H1 (cell line): ENCODE measurements at regions not wholly inside any gene's neighbourhood (a gene's known extent, or its start where the extent isn't known, plus 50 kb on each side); places are given as distances from the start of the nearest gene placed in this dataset.

Experiments
- CTCF ChIA-PET: fragments of 300-600 bp; sonication (Branson Sonifier 250); formaldehyde crosslinking; loops from one replicate; lab custom pipeline; 2021; ENCODE audit not compliant: partially characterized antibody; lab: Charles Lee
- POLR2A ChIA-PET: fragments of 300-600 bp; sonication (Branson Sonifier 250); formaldehyde crosslinking; loops from one replicate; lab custom pipeline; 2021; ENCODE audit warnings: inconsistent platforms; ENCODE audit not compliant: partially characterized antibody; lab: Charles Lee
- DNase-seq, 2 experiments: peaks; one replicate each; pipeline versions ENCODE4 v3.0.0 to v3.0.0-alpha.2; 2010 to 2022; ENCODE audit warnings: low spot score in 2 of 2, low read depth in 1 of 2, mixed read lengths in 1 of 2
- FAIRE-seq: peaks from 2 replicates; lab custom pipeline; 2011; peaks lifted over from hg19 to GRCh38; lab: Jason Lieb, UNC
- H2AFZ ChIP-seq: 2 replicates; pipeline ENCODE4 v1.8.1; 2012; ENCODE audit warnings: low read length, inconsistent platforms
- H2AK5ac ChIP-seq: 2 replicates; pipeline ENCODE4 v1.6.1; 2013; ENCODE audit warnings: low read depth, low read length
- H2BK120ac ChIP-seq: replicated peaks from 2 replicates; pipeline ENCODE3; 2013; ENCODE audit warnings: low read depth, low read length, inconsistent platforms
- H2BK12ac ChIP-seq: 2 replicates; pipeline ENCODE4 v1.6.1; 2013; ENCODE audit warnings: low read depth, low read length
- H2BK15ac ChIP-seq: 2 replicates; pipeline ENCODE4 v1.6.1; 2013; ENCODE audit warnings: low read length
- H2BK20ac ChIP-seq: 2 replicates; pipeline ENCODE4 v1.6.1; 2013; ENCODE audit warnings: low read length
- H2BK5ac ChIP-seq: 2 replicates; pipeline ENCODE4 v1.6.1; 2013; ENCODE audit warnings: low read depth, low read length
- H3K14ac ChIP-seq: 2 replicates; pipeline ENCODE4 v1.6.1; 2013; ENCODE audit warnings: inconsistent platforms; ENCODE audit not compliant: insufficient read length
- H3K18ac ChIP-seq: 2 replicates; pipeline ENCODE4 v1.6.1; 2013; ENCODE audit warnings: low read length; ENCODE audit errors: extremely low read depth
- H3K23ac ChIP-seq: 2 replicates; pipeline ENCODE4 v1.6.1; 2013; ENCODE audit warnings: inconsistent platforms; ENCODE audit not compliant: insufficient read length
- H3K23me2 ChIP-seq: 2 replicates; pipeline ENCODE4 v1.6.1; 2013; ENCODE audit warnings: low read depth, low read length
- H3K27ac ChIP-seq: 2 replicates; pipeline ENCODE4 v1.6.1; 2011; ENCODE audit warnings: low read depth, low read length, inconsistent platforms
- H3K27me3 ChIP-seq, 4 experiments: replicated peaks in 1 of 4; 1 replicate in 1 of 4; 2 replicates in 3 of 4; pipeline versions ENCODE4 v1.6.1 to v1.8.1; 2011 to 2013; ENCODE audit warnings: low read length in 3 of 4, mild to moderate bottlenecking in 3 of 4, inconsistent platforms in 2 of 4, mixed read lengths in 2 of 4, moderate library complexity in 1 of 4; ENCODE audit not compliant: control insufficient read depth in 3 of 4, insufficient read depth in 3 of 4; ENCODE audit errors: extremely low read depth in 1 of 4
- H3K36me3 ChIP-seq, 4 experiments: 2 replicates each; pipeline versions ENCODE4 v1.6.1 to v1.8.1; 2011 to 2013; ENCODE audit warnings: mild to moderate bottlenecking in 4 of 4, low read length in 3 of 4, moderate library complexity in 2 of 4, control low read depth in 1 of 4, inconsistent platforms in 1 of 4; ENCODE audit not compliant: insufficient read depth in 4 of 4, control insufficient read depth in 2 of 4
- H3K4ac ChIP-seq: replicated peaks from 2 replicates; pipeline ENCODE3; 2013; ENCODE audit warnings: low read length, low read depth, mixed read lengths, inconsistent platforms; ENCODE audit not compliant: insufficient read length
- H3K4me1 ChIP-seq, 4 experiments: replicated peaks in 1 of 4; 1 replicate in 1 of 4; 2 replicates in 3 of 4; pipeline versions ENCODE4 v1.6.1 to v1.8.1; 2011 to 2013; ENCODE audit warnings: low read length in 3 of 4, inconsistent platforms in 2 of 4, mixed read lengths in 1 of 4; ENCODE audit not compliant: insufficient read depth in 4 of 4, control insufficient read depth in 3 of 4
- H3K4me2 ChIP-seq, 2 experiments: 2 replicates each; pipeline versions ENCODE4 v1.6.1 to v1.8.1; 2011 to 2013; ENCODE audit warnings: low read depth in 2 of 2, low read length in 2 of 2, control low read depth in 1 of 2, inconsistent platforms in 1 of 2, mild to moderate bottlenecking in 1 of 2; ENCODE audit not compliant: insufficient read depth in 1 of 2
- H3K4me3 ChIP-seq, 4 experiments: fragments of 200-600, 300-600 bp in 1 of 4; sonication (generic), shearing (Covaris generic), sonication (Bioruptor Twin) in 1 of 4; 2 replicates each; pipeline versions ENCODE4 v1.5.1 to v1.8.1; 2011 to 2016; ENCODE audit warnings: low read length in 4 of 4, low read depth in 3 of 4, control low read depth in 2 of 4, inconsistent platforms in 2 of 4, mild to moderate bottlenecking in 2 of 4, mixed read lengths in 1 of 4, moderate library complexity in 1 of 4; ENCODE audit not compliant: insufficient read depth in 2 of 4; ENCODE audit errors: extremely low read depth in 1 of 4
- H3K56ac ChIP-seq: replicated peaks from 2 replicates; pipeline ENCODE3; 2013; ENCODE audit warnings: low read depth, mild to moderate bottlenecking, mixed read lengths, low read length, inconsistent platforms; ENCODE audit not compliant: insufficient read length
- H3K79me1 ChIP-seq: 2 replicates; pipeline ENCODE4 v1.6.1; 2013; ENCODE audit warnings: low read depth, low read length, control low read depth
- H3K79me2 ChIP-seq, 2 experiments: 2 replicates each; pipeline versions ENCODE4 v1.6.1 to v1.8.1; 2012 to 2013; ENCODE audit warnings: low read length in 2 of 2, mild to moderate bottlenecking in 2 of 2, inconsistent platforms in 1 of 2; ENCODE audit not compliant: insufficient read depth in 2 of 2, control insufficient read depth in 1 of 2
- H3K9ac ChIP-seq, 4 experiments: replicated peaks in 1 of 4; 1 replicate in 1 of 4; 2 replicates in 3 of 4; pipeline versions ENCODE4 v1.6.1 to v1.8.1; 2011 to 2013; ENCODE audit warnings: low read depth in 3 of 4, low read length in 3 of 4, control low read depth in 2 of 4, mild to moderate bottlenecking in 2 of 4, moderate library complexity in 2 of 4, inconsistent platforms in 1 of 4; ENCODE audit errors: extremely low read depth in 1 of 4
- H3K9me3 ChIP-seq, 2 experiments: 2 replicates each; pipeline versions ENCODE4 v1.6.1 to v1.8.1; 2012 to 2013; ENCODE audit warnings: mild to moderate bottlenecking in 2 of 2, moderate library complexity in 2 of 2, control low read depth in 1 of 2, inconsistent platforms in 1 of 2, low read depth in 1 of 2, low read length in 1 of 2, mixed read lengths in 1 of 2; ENCODE audit not compliant: insufficient read depth in 2 of 2
- H4K20me1 ChIP-seq, 2 experiments: replicated peaks in 1 of 2; 2 replicates each; pipeline versions ENCODE3 to v1.8.1; 2011 to 2013; ENCODE audit warnings: inconsistent platforms in 2 of 2, low read length in 2 of 2, mild to moderate bottlenecking in 1 of 2; ENCODE audit not compliant: insufficient read depth in 2 of 2, control insufficient read depth in 1 of 2
- H4K5ac ChIP-seq: 2 replicates; pipeline ENCODE4 v1.6.1; 2013; ENCODE audit warnings: low read length, low read depth, mixed read lengths, inconsistent platforms; ENCODE audit not compliant: insufficient read length
- H4K8ac ChIP-seq: 2 replicates; pipeline ENCODE4 v1.8.0; 2013; ENCODE audit warnings: mild to moderate bottlenecking, moderate library complexity, low read length, inconsistent platforms; ENCODE audit not compliant: insufficient read depth; ENCODE audit errors: extremely low read depth
- H4K91ac ChIP-seq: replicated peaks from 2 replicates; pipeline ENCODE3; 2013; ENCODE audit warnings: low read length, mixed read lengths, inconsistent platforms; ENCODE audit not compliant: insufficient read length
- SIRT6 ChIP-seq: IDR thresholded peaks from one replicate; pipeline ENCODE4 v1.7.1; 2012; ENCODE audit warnings: low read length, inconsistent platforms
- SIX5 ChIP-seq: IDR thresholded peaks from 2 replicates; pipeline ENCODE4 v1.6.1; 2011; ENCODE audit warnings: mild to moderate bottlenecking, low read depth, low read length
- TEAD4 ChIP-seq: IDR thresholded peaks from 2 replicates; pipeline ENCODE4 v1.6.1; 2012; ENCODE audit warnings: low read depth, low read length, inconsistent platforms, mixed read lengths
- YY1 ChIP-seq: IDR thresholded peaks from 2 replicates; pipeline ENCODE4 v1.6.1; 2011; ENCODE audit warnings: low read depth, mild to moderate bottlenecking, low read length

GRCh38 chr5:81879936-81880335 is 91.9 kb upstream of the ATG10 start (continued):
- TF ChIP-seq SIRT6, result no peak
- no peak for TF ChIP-seq YY1

- Histone ChIP-seq H3K9ac (no peak overlapping the region), H3K56ac (no peak overlapping the region), H3K23ac (no peak overlapping the region), H2BK15ac (no peak overlapping the region), H4K20me1 (no peaks in the 10 kb centered on the region), H3K27ac (no peak overlapping the region), H3K79me1 (no peaks in the 10 kb centered on the region), H4K91ac (no peak overlapping the region), H3K36me3 (no peaks in the 10 kb centered on the region), H2BK12ac (no peak overlapping the region), H2BK120ac (no peak overlapping the region), H3K23me2 (no peaks in the 10 kb centered on the region), H4K5ac (no peak overlapping the region), H3K27me3 (no peaks in the 10 kb centered on the region), H2BK20ac (no peak overlapping the region), H3K18ac (no peak overlapping the region), H3K9me3 (no peaks in the 10 kb centered on the region), H3K4me2 (no peak overlapping the region), H3K79me2 (no peaks in the 10 kb centered on the region), H2AK5ac (no peak overlapping the region), H2AFZ (no peak overlapping the region), H4K8ac (no peak overlapping the region), H2BK5ac (no peak overlapping the region), H3K4me3 (no peak overlapping the region), H3K14ac (no peak overlapping the region), H3K4ac (no peak overlapping the region), H3K4me1 (no peaks in the 10 kb centered on the region)
- DNase-seq, result no peak
- ChIA-PET POLR2A (interaction anchor here (0.8 kb wide), 1 partner anchor 400 kb away, joined by 3 read pairs; no protein-coding TSS in a partner anchor), CTCF (interaction anchor here (0.6 to 1.9 kb wide), 4 partner anchors 9 to 40 kb away, joined by 3 to 9 read pairs (median 4); no protein-coding TSS in a partner anchor)
- no peak for FAIRE-seq
- no peak for TF ChIP-seq TEAD4
- TF ChIP-seq SIX5, result no peak
Measured at GRCh38 chr5:81878333-81878732, 93.5 kb upstream of the ATG10 start.
